Activated T-helper 2 cell treated with anti-CD3 and anti-CD28 coated beads, Interferon-gamma antibody, Interleukin-2, Interleukin-4, amounts not matched to agents 10 μg/mL and 5 μg/mL and 100 μg/mL, durations not matched to agents 14 hours and 24 hours and 36 hours (primary cell): ENCODE measurements at regions not wholly inside any gene's neighbourhood (a gene's known extent, or its start where the extent isn't known, plus 50 kb on each side); places are given as distances from the start of the nearest gene placed in this dataset.
A peak's percentile ranks its signal among the peaks of the same experiment; 100 is the strongest.

Experiments used
- DNase-seq: peaks from one replicate; pipeline ENCODE4 v3.0.0; 2021; ENCODE audit warnings: low spot score
- H3K27ac Mint-ChIP-seq: one replicate; pipeline ENCODE4 v1.8.0; 2021; ENCODE audit warnings: mixed read lengths
- H3K27me3 Mint-ChIP-seq: one replicate; pipeline ENCODE4 v1.8.0; 2021; ENCODE audit warnings: low read depth, mixed read lengths
- H3K36me3 Mint-ChIP-seq: one replicate; pipeline ENCODE4 v1.8.0; 2021; ENCODE audit warnings: low read depth, mixed read lengths
- H3K4me1 Mint-ChIP-seq: one replicate; pipeline ENCODE4 v1.8.0; 2021; ENCODE audit warnings: low read depth, mixed read lengths
- H3K4me3 Mint-ChIP-seq: one replicate; pipeline ENCODE4 v1.8.0; 2021; ENCODE audit warnings: low read depth, mild to moderate bottlenecking, moderate library complexity, mixed read lengths
- H3K9me3 Mint-ChIP-seq: one replicate; pipeline ENCODE4 v1.8.0; 2021; ENCODE audit warnings: mixed read lengths
- intact Hi-C: fragments of 100-400 bp; cut with micrococcal nuclease; formaldehyde crosslinking; loops from one replicate; pipeline ENCODE4 v1.15.1; 2023

GRCh38 chr18:38402509-38402908, 836.9 kb upstream of the CELF4 start:
- Mint-ChIP-seq H3K27me3 (no peaks in the 10 kb centered on the region), H3K27ac (no peak overlapping the region), H3K36me3 (no peaks in the 10 kb centered on the region), H3K4me3 (no peak overlapping the region), H3K4me1 (no peaks in the 10 kb centered on the region), H3K9me3 (no peaks in the 10 kb centered on the region)
- intact Hi-C loops: no loop called here
- no peak for DNase-seq

GRCh38 chr18:38397094-38397493, 831.5 kb upstream of the CELF4 start:
- intact Hi-C loops: no loop called here
- Mint-ChIP-seq H3K4me3 (no peak overlapping the region), H3K36me3 (no peaks in the 10 kb centered on the region), H3K27me3 (no peaks in the 10 kb centered on the region), H3K4me1 (no peaks in the 10 kb centered on the region), H3K27ac (no peak overlapping the region), H3K9me3 (no peaks in the 10 kb centered on the region)
- DNase-seq: no peak

GRCh38 chr18:38386146-38386545, 820.5 kb upstream of the CELF4 start:
- intact Hi-C loops: no loop called here
- H3K4me3 Mint-ChIP-seq: no peak overlapping the region
- no peaks in the 10 kb centered on the region for H3K9me3 Mint-ChIP-seq
- peaks cover 1% of the 10 kb centered on the region for H3K27me3 Mint-ChIP-seq
- DNase-seq: no peak
- no peaks in the 10 kb centered on the region for H3K36me3 Mint-ChIP-seq
- no peaks in the 10 kb centered on the region for H3K4me1 Mint-ChIP-seq
- no peak overlapping the region for H3K27ac Mint-ChIP-seq

- Mint-ChIP-seq H3K27me3 (no peaks in the 10 kb centered on the region), H3K27ac (peak overlapping the region; percentile 8), H3K36me3 (no peaks in the 10 kb centered on the region), H3K4me1 (peaks cover 8% of the 10 kb centered on the region), H3K9me3 (no peaks in the 10 kb centered on the region), H3K4me3 (peak overlapping the region; percentile 22)
- no peak for DNase-seq
- intact Hi-C loops: no loop called here
Measured at GRCh38 chr18:38369772-38370690, 804.4 kb upstream of the CELF4 start.

- H3K4me1 Mint-ChIP-seq: peaks cover 8% of the 10 kb centered on the region
- DNase-seq: no peak
- H3K4me3 Mint-ChIP-seq: no peak overlapping the region
- H3K27ac Mint-ChIP-seq: no peak overlapping the region
- no peaks in the 10 kb centered on the region for H3K9me3 Mint-ChIP-seq
- intact Hi-C loops: no loop called here
- no peaks in the 10 kb centered on the region for H3K36me3 Mint-ChIP-seq
- H3K27me3 Mint-ChIP-seq: no peaks in the 10 kb centered on the region
Measured at GRCh38 chr18:38368886-38369285, 803.3 kb upstream of the CELF4 start.

GRCh38 chr18:38368246-38368645, 802.6 kb upstream of the CELF4 start:
- H3K36me3 Mint-ChIP-seq: no peaks in the 10 kb centered on the region
- H3K4me1 Mint-ChIP-seq: peaks cover 8% of the 10 kb centered on the region
- no peak for DNase-seq
- intact Hi-C loops: no loop called here
- H3K9me3 Mint-ChIP-seq: no peaks in the 10 kb centered on the region
- H3K4me3 Mint-ChIP-seq: no peak overlapping the region
- no peak overlapping the region for H3K27ac Mint-ChIP-seq
- H3K27me3 Mint-ChIP-seq: no peaks in the 10 kb centered on the region

- H3K36me3 Mint-ChIP-seq: no peaks in the 10 kb centered on the region
- H3K27me3 Mint-ChIP-seq: no peaks in the 10 kb centered on the region
- no peak overlapping the region for H3K4me3 Mint-ChIP-seq
- intact Hi-C loops: no loop called here
- H3K4me1 Mint-ChIP-seq: peaks cover 8% of the 10 kb centered on the region
- no peak for DNase-seq
- H3K27ac Mint-ChIP-seq: no peak overlapping the region
- no peaks in the 10 kb centered on the region for H3K9me3 Mint-ChIP-seq
Measured at GRCh38 chr18:38367473-38367872, 801.9 kb upstream of the CELF4 start.

GRCh38 chr18:38362286-38362792, 796.7 kb upstream of the CELF4 start:
- H3K4me1 Mint-ChIP-seq: peaks cover 6% of the 10 kb centered on the region
- intact Hi-C loops: no loop called here
- H3K4me3 Mint-ChIP-seq: no peak overlapping the region
- no peaks in the 10 kb centered on the region for H3K9me3 Mint-ChIP-seq
- DNase-seq: no peak
- no peak overlapping the region for H3K27ac Mint-ChIP-seq
- H3K27me3 Mint-ChIP-seq: no peaks in the 10 kb centered on the region
- H3K36me3 Mint-ChIP-seq: no peaks in the 10 kb centered on the region

- peaks cover 6% of the 10 kb centered on the region for H3K4me1 Mint-ChIP-seq
- H3K9me3 Mint-ChIP-seq: no peaks in the 10 kb centered on the region
- intact Hi-C loops: no loop called here
- no peak for DNase-seq
- H3K27ac Mint-ChIP-seq: no peak overlapping the region
- no peak overlapping the region for H3K4me3 Mint-ChIP-seq
- no peaks in the 10 kb centered on the region for H3K36me3 Mint-ChIP-seq
- no peaks in the 10 kb centered on the region for H3K27me3 Mint-ChIP-seq
Measured at GRCh38 chr18:38358805-38359657, 793.4 kb upstream of the CELF4 start.

- no peak for DNase-seq
- intact Hi-C loops: no loop called here
- Mint-ChIP-seq H3K27me3 (no peaks in the 10 kb centered on the region), H3K9me3 (no peaks in the 10 kb centered on the region), H3K27ac (no peak overlapping the region), H3K36me3 (no peaks in the 10 kb centered on the region), H3K4me3 (no peak overlapping the region), H3K4me1 (no peaks in the 10 kb centered on the region)
Measured at GRCh38 chr18:38353149-38353548, 787.6 kb upstream of the CELF4 start.

GRCh38 chr18:38350141-38350540, 784.5 kb upstream of the CELF4 start:
- Mint-ChIP-seq H3K4me1 (no peaks in the 10 kb centered on the region), H3K36me3 (no peaks in the 10 kb centered on the region), H3K27ac (no peak overlapping the region), H3K4me3 (no peak overlapping the region), H3K27me3 (no peaks in the 10 kb centered on the region), H3K9me3 (no peaks in the 10 kb centered on the region)
- no peak for DNase-seq
- intact Hi-C loops: no loop called here

GRCh38 chr18:38330573-38330972, 765.0 kb upstream of the CELF4 start:
- Mint-ChIP-seq H3K27me3 (no peaks in the 10 kb centered on the region), H3K36me3 (no peaks in the 10 kb centered on the region), H3K4me1 (no peaks in the 10 kb centered on the region), H3K9me3 (no peaks in the 10 kb centered on the region), H3K4me3 (no peak overlapping the region), H3K27ac (no peak overlapping the region)
- intact Hi-C loops: no loop called here
- DNase-seq: no peak

GRCh38 chr18:38329145-38329544, 763.5 kb upstream of the CELF4 start:
- Mint-ChIP-seq H3K4me1 (no peaks in the 10 kb centered on the region), H3K36me3 (no peaks in the 10 kb centered on the region), H3K9me3 (no peaks in the 10 kb centered on the region), H3K27me3 (no peaks in the 10 kb centered on the region), H3K4me3 (no peak overlapping the region), H3K27ac (no peak overlapping the region)
- DNase-seq: no peak
- intact Hi-C loops: no loop called here
